Nephron progenitor cell (in vitro differentiated cells): ENCODE measurements at regions not wholly inside any gene's neighbourhood (a gene's known extent, or its start where the extent isn't known, plus 50 kb on each side); places are given as distances from the start of the nearest gene placed in this dataset.

Experiments
- DNase-seq: peaks from one replicate; pipeline ENCODE4 v3.0.0; 2021
- H3K27ac Mint-ChIP-seq: 2 replicates; pipeline ENCODE4 v1.8.0; 2021; ENCODE audit warnings: mild to moderate bottlenecking, moderate library complexity, mixed read lengths
- H3K27me3 Mint-ChIP-seq: 2 replicates; pipeline ENCODE4 v1.8.0; 2021; ENCODE audit warnings: mild to moderate bottlenecking, low read depth, mixed read lengths; ENCODE audit not compliant: poor library complexity
- H3K36me3 Mint-ChIP-seq: 2 replicates; pipeline ENCODE4 v1.8.0; 2021; ENCODE audit warnings: low read depth, mixed read lengths
- H3K4me1 Mint-ChIP-seq: 2 replicates; pipeline ENCODE4 v1.8.0; 2021; ENCODE audit warnings: mixed read lengths
- H3K4me3 Mint-ChIP-seq: 2 replicates; pipeline ENCODE4 v1.8.0; 2021; ENCODE audit warnings: mild to moderate bottlenecking, moderate library complexity, mixed read lengths
- H3K9me3 Mint-ChIP-seq: 2 replicates; pipeline ENCODE4 v1.8.0; 2021; ENCODE audit warnings: mild to moderate bottlenecking, moderate library complexity, mixed read lengths
- CTCF ChIP-seq: fragments of 200-600 bp; sonication (generic); IDR thresholded peaks from 2 replicates; pipeline ENCODE4 v1.5.0; 2021; ENCODE audit warnings: antibody characterized with exemption

GRCh38 chr1:113255720-113256347 is 134.5 kb upstream of the MAGI3 start:
- Mint-ChIP-seq H3K27me3 (peaks cover 17% of the 10 kb centered on the region), H3K9me3 (peaks cover 9% of the 10 kb centered on the region), H3K27ac (no peak overlapping the region), H3K36me3 (no peaks in the 10 kb centered on the region), H3K4me3 (no peak overlapping the region), H3K4me1 (peaks cover 41% of the 10 kb centered on the region)
- TF ChIP-seq CTCF, result no peak
- DNase-seq, result no peak

- TF ChIP-seq CTCF, result no peak
- H3K4me1 Mint-ChIP-seq, result peaks cover 41% of the 10 kb centered on the region
- no peaks in the 10 kb centered on the region for H3K36me3 Mint-ChIP-seq
- no peak overlapping the region for H3K4me3 Mint-ChIP-seq
- peaks cover 9% of the 10 kb centered on the region for H3K9me3 Mint-ChIP-seq
- H3K27me3 Mint-ChIP-seq, result peaks cover 17% of the 10 kb centered on the region
- DNase-seq, result no peak
- H3K27ac Mint-ChIP-seq, result peak overlapping the region; percentile 25
Measured at GRCh38 chr1:113256348-113256729, 134.0 kb upstream of the MAGI3 start.

GRCh38 chr1:113259988-113260387 is 130.3 kb upstream of the MAGI3 start:
- Mint-ChIP-seq H3K9me3 (no peaks in the 10 kb centered on the region), H3K4me3 (no peak overlapping the region), H3K27ac (no peak overlapping the region), H3K27me3 (no peaks in the 10 kb centered on the region), H3K4me1 (peaks cover 12% of the 10 kb centered on the region), H3K36me3 (no peaks in the 10 kb centered on the region)
- TF ChIP-seq CTCF, result no peak
- DNase-seq, result no peak

GRCh38 chr1:113265196-113265595 is 125.1 kb upstream of the MAGI3 start:
- DNase-seq, result no peak
- no peak overlapping the region for H3K27ac Mint-ChIP-seq
- H3K4me1 Mint-ChIP-seq, result peaks cover 18% of the 10 kb centered on the region
- H3K27me3 Mint-ChIP-seq, result no peaks in the 10 kb centered on the region
- no peak for TF ChIP-seq CTCF
- no peaks in the 10 kb centered on the region for H3K36me3 Mint-ChIP-seq
- H3K4me3 Mint-ChIP-seq, result no peak overlapping the region
- no peaks in the 10 kb centered on the region for H3K9me3 Mint-ChIP-seq

GRCh38 chr1:113266788-113267187 is 123.5 kb upstream of the MAGI3 start:
- no peaks in the 10 kb centered on the region for H3K36me3 Mint-ChIP-seq
- DNase-seq, result peak; percentile 17
- no peaks in the 10 kb centered on the region for H3K27me3 Mint-ChIP-seq
- peaks cover 27% of the 10 kb centered on the region for H3K4me1 Mint-ChIP-seq
- H3K27ac Mint-ChIP-seq, result no peak overlapping the region
- H3K4me3 Mint-ChIP-seq, result no peak overlapping the region
- TF ChIP-seq CTCF, result no peak
- no peaks in the 10 kb centered on the region for H3K9me3 Mint-ChIP-seq
